Fibroblast of lung (primary cell): ENCODE measurements at regions not wholly inside any gene's neighbourhood (a gene's known extent, or its start where the extent isn't known, plus 50 kb on each side); places are given as distances from the start of the nearest gene placed in this dataset.

Source experiments
- CTCF ChIP-seq, 2 donors: IDR thresholded peaks in 1 of 2; conservative IDR thresholded peaks in 1 of 2; 1 replicate in 1 of 2; 2 replicates in 1 of 2; pipeline ENCODE4 v1.5.1; 2011 to 2012; ENCODE audit warnings: low read length in 2 of 2, control low read depth in 1 of 2, inconsistent platforms in 1 of 2, low read depth in 1 of 2, mild to moderate bottlenecking in 1 of 2
- EZH2 ChIP-seq: IDR thresholded peaks from 2 replicates; pipeline ENCODE4 v1.5.1; 2012; ENCODE audit warnings: low read length, control low read depth, mild to moderate bottlenecking; ENCODE audit errors: missing control alignments

DNA sequence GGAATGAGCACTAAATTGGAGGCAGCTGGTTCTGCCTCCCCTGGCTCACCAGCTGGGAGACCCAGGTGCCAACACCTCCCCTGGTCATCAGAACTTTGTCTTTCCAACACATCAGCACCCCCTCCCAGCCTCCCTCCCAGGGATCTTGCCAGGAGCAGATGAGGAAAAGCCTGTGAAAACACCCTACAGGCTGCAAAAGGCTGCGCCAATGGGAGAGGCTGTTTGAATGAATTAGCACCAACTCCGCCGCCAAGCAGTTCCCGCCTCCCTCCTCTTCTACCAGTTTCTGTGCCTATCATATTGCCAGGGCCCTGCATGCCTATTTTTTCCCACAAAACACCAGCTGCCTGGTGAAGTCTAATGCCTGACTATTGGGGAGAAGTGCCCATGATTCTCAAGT, 137.0 kb downstream of the AIPL1 start:
- TF ChIP-seq CTCF (conservative IDR thresholded peaks at IDR 0.05 in 1 of 2, IDR thresholded peaks at IDR 0.05 in 1 of 2; ENCODE audit: low read depth in 1 of 2, low read length in 2 of 2): no peak
- TF ChIP-seq EZH2: no peak
